Right ventricle myocardium inferior (tissue), 1 donor: ENCODE measurements at regions not wholly inside any gene's neighbourhood (a gene's known extent, or its start where the extent isn't known, plus 50 kb on each side); places are given as distances from the start of the nearest gene placed in this dataset.
A peak's percentile ranks its signal among the peaks of the same experiment; 100 is the strongest.

Experiments used
- ATAC-seq: fragments of 200-7000 bp; cut with Tn5 transposase; one replicate; pipeline ENCODE4 v1.9.1; 2020; ENCODE audit warnings: mild to moderate bottlenecking, moderate library complexity
- DNase-seq: peaks from one replicate; pipeline ENCODE4 v3.0.0; 2021; ENCODE audit errors: missing footprints
- intact Hi-C: fragments of 100-400 bp; cut with DNase I; formaldehyde crosslinking; loops from one replicate; pipeline ENCODE4 v1.11.0; 2022
- donor health status: DM: no; HTN: yes; CAD: no; lungs with severe emphysema.

GRCh38 chr9:14373706-14374105 is 59.8 kb upstream of the NFIB start:
- DNase-seq (no peak), ATAC-seq (no peak)
- intact Hi-C loops: no loop called here

- ATAC-seq (no peak), DNase-seq (no peak)
- intact Hi-C loops: no loop called here
Observed at GRCh38 chr9:14373336-14373666, 59.4 kb upstream of the NFIB start.

- intact Hi-C loops: no loop called here
- peak; percentile 72 for ATAC-seq
- no peak for DNase-seq
Observed at GRCh38 chr9:14372437-14373335, 58.7 kb upstream of the NFIB start.

GRCh38 chr9:14369011-14369410 is 55.1 kb upstream of the NFIB start:
- DNase-seq: no peak
- intact Hi-C loops: no loop called here
- ATAC-seq: no peak

- DNase-seq (no peak), ATAC-seq (peak; percentile 59)
- intact Hi-C loops: no loop called here
Observed at GRCh38 chr9:14366076-14366475, 52.1 kb upstream of the NFIB start.

- intact Hi-C loops: no loop called here
- peak; percentile 7 for ATAC-seq
- no peak for DNase-seq
Observed at GRCh38 chr9:14365670-14366069, 51.7 kb upstream of the NFIB start.
